ENCODE measurements at regions not wholly inside any gene's neighbourhood (a gene's known extent, or its start where the extent isn't known, plus 50 kb on each side); places are given as distances from the start of the nearest gene placed in this dataset.

- in situ Hi-C loops (cut with HindIII; ENCODE audit: low sequenced_read_pairs): no loop called here
Measured at GRCh38 chr2:2935445-2936149, 442.0 kb downstream of the EIPR1 start.

GRCh38 chr2:2933426-2933825, 444.2 kb downstream of the EIPR1 start:
- in situ Hi-C loops (cut with HindIII; ENCODE audit: low sequenced_read_pairs): no loop called here

GRCh38 chr2:2932692-2933305, 444.8 kb downstream of the EIPR1 start:
- in situ Hi-C loops (cut with HindIII; ENCODE audit: low sequenced_read_pairs): no loop called here

- in situ Hi-C loops (cut with HindIII; ENCODE audit: low sequenced_read_pairs): no loop called here
Measured at GRCh38 chr2:2932189-2932588, 445.4 kb downstream of the EIPR1 start.

- in situ Hi-C loops (cut with HindIII; ENCODE audit: low sequenced_read_pairs): no loop called here
Measured at GRCh38 chr2:2931318-2932075, 446.1 kb downstream of the EIPR1 start.

- in situ Hi-C loops (cut with HindIII; ENCODE audit: low sequenced_read_pairs): no loop called here
Measured at GRCh38 chr2:2930841-2931240, 446.8 kb downstream of the EIPR1 start.

GRCh38 chr2:2926858-2927175, 450.8 kb downstream of the EIPR1 start:
- in situ Hi-C loops (cut with HindIII; ENCODE audit: low sequenced_read_pairs): no loop called here

GRCh38 chr2:2926009-2926857, 451.4 kb downstream of the EIPR1 start:
- in situ Hi-C loops (cut with HindIII; ENCODE audit: low sequenced_read_pairs): no loop called here

- in situ Hi-C loops (cut with HindIII; ENCODE audit: low sequenced_read_pairs): no loop called here
Measured at GRCh38 chr2:2922156-2922555, 455.5 kb downstream of the EIPR1 start.

GRCh38 chr2:2921011-2921720, 456.5 kb downstream of the EIPR1 start:
- in situ Hi-C loops (cut with HindIII; ENCODE audit: low sequenced_read_pairs): no loop called here

GRCh38 chr2:2919574-2920365, 457.8 kb downstream of the EIPR1 start:
- in situ Hi-C loops (cut with HindIII; ENCODE audit: low sequenced_read_pairs): no loop called here

- in situ Hi-C loops (cut with HindIII; ENCODE audit: low sequenced_read_pairs): no loop called here
Measured at GRCh38 chr2:2919026-2919425, 458.6 kb downstream of the EIPR1 start.

- in situ Hi-C loops (cut with HindIII; ENCODE audit: low sequenced_read_pairs): no loop called here
Measured at GRCh38 chr2:2916621-2917020, 461.0 kb downstream of the EIPR1 start.

GRCh38 chr2:2914252-2914651, 463.4 kb downstream of the EIPR1 start:
- in situ Hi-C loops (cut with HindIII; ENCODE audit: low sequenced_read_pairs): no loop called here

GRCh38 chr2:2913601-2914120, 464.0 kb downstream of the EIPR1 start:
- in situ Hi-C loops (cut with HindIII; ENCODE audit: low sequenced_read_pairs): no loop called here

- in situ Hi-C loops (cut with HindIII; ENCODE audit: low sequenced_read_pairs): no loop called here
Measured at GRCh38 chr2:2912731-2913130, 464.9 kb downstream of the EIPR1 start.

GRCh38 chr2:2912293-2912692, 465.3 kb downstream of the EIPR1 start:
- in situ Hi-C loops (cut with HindIII; ENCODE audit: low sequenced_read_pairs): no loop called here

- in situ Hi-C loops (cut with HindIII; ENCODE audit: low sequenced_read_pairs): no loop called here
Measured at GRCh38 chr2:2910259-2910658, 467.4 kb downstream of the EIPR1 start.

Measured in endothelial cell of hepatic sinusoid (primary cell).